ENCODE measurements at regions not wholly inside any gene's neighbourhood (a gene's known extent, or its start where the extent isn't known, plus 50 kb on each side); places are given as distances from the start of the nearest gene placed in this dataset.
"Not testable (repeated sequence)": the region's sequence is repeated elsewhere in the genome, so short reads cannot be mapped to it uniquely, and the experiment has no call there.

DNA sequence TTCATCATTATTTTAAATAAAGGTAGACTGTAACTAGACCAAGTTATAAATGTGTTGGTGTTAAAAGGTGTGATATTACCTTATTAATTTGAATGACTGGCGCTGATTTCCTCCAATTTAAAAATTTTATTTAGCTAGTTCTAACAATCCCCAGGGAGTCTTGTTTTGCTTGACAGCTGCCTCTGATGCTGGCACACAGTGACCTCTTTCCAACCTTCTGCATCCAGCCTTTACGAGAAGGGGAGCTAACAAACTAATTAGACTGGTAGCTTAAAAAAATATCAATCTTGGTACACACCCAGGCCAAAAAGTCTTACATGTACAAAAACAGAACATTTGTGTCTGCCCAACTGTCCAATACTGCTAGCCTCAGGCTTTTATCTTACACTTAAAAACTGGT, 51.8 kb upstream of the ENPEP start:
- no peak overlapping the region for H3K27ac ChIP-seq (ENCODE audit: low read depth, low read length)
- no peaks in the 10 kb centered on the region for H3K27me3 ChIP-seq (ENCODE audit: control insufficient read depth, insufficient read depth, low read length)
- H3K4me1 ChIP-seq (ENCODE audit: control insufficient read depth, insufficient read depth, low read length): no peaks in the 10 kb centered on the region
- no peak for DNase-seq (ENCODE audit: low read depth in 4 of 6, low spot score in 6 of 6)
- H3K9me3 ChIP-seq (ENCODE audit: control insufficient read depth, insufficient read depth, low read length): no peaks in the 10 kb centered on the region
- no peak overlapping the region for H3K4me3 ChIP-seq (ENCODE audit: low read depth, low read length)
- no peaks in the 10 kb centered on the region for H3K36me3 ChIP-seq (ENCODE audit: control insufficient read depth, insufficient read depth, low read length)
- 60% methylated on average over 1 of the region's 2 CpGs for WGBS (ENCODE audit: insufficient coverage)

DNA sequence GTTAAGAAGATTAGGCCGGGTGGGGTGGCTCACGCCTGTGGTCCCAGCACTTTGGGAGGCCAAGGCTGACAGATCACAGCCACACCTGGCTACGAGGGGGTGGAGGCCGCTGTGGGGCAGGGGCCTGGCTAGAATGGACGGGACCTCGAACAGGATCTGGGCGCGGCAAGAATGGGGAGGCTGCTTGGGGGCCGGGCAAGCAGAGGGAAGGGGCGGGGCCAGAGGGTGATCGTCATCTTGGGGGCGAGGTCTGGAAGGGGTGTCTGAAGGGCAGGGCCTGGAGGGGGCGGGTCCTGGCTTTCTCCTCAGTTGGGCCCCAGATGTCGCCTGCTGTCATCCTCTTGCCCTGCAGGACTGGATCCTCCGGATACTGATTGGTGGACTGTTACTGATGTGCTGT, 57.3 kb upstream of the ENPEP start:
- Histone ChIP-seq H3K9me3 (ENCODE audit: control insufficient read depth, insufficient read depth, low read length) (no peaks in the 10 kb centered on the region), H3K27ac (ENCODE audit: low read depth, low read length) (no peak overlapping the region), H3K27me3 (ENCODE audit: control insufficient read depth, insufficient read depth, low read length) (no peaks in the 10 kb centered on the region), H3K4me1 (ENCODE audit: control insufficient read depth, insufficient read depth, low read length) (no peaks in the 10 kb centered on the region), H3K36me3 (ENCODE audit: control insufficient read depth, insufficient read depth, low read length) (no peaks in the 10 kb centered on the region), H3K4me3 (ENCODE audit: low read depth, low read length) (no peak overlapping the region)
- 93% methylated on average over 13 of the region's 15 CpGs for WGBS (ENCODE audit: insufficient coverage)
- DNase-seq (ENCODE audit: low read depth in 4 of 6, low spot score in 6 of 6): no peak

DNA sequence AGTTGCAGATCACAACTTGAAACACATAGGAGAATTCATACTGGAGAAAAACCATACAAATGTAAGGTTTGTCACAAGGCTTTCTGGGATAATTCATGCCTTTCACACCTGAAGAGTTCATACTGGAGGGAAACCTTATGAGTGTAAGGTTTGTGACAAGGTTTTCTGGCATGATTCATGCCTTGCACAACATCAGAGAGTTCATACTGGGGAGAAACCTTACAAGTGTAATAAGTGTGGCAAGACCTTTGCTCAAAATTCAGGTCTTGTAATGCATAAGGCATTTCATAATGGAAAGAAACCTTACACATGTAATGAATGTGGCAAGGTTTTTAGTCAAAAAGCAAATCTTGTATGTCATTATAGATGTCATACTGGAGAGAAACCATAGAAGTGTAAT, 58.8 kb upstream of the ENPEP start:
- no peaks in the 10 kb centered on the region for H3K4me1 ChIP-seq (ENCODE audit: control insufficient read depth, insufficient read depth, low read length)

DNA sequence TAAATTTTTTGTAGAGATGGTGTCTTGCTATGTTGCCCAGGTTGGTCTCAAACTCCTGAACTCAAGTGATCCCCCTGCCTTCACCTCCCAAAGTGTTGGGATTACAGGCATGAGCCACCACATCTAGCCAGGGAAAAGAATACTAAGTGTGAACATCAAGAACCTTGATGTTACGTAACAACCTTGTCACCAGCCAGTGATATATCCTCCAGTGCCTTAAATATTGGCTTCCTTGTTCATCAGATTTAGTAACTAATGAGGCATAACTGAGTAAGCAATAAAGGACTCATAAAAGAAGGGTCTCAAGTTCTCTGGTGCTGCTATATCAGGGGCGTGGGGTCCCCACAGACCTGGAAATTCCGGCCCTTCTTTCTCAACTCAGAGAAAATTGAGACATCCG, 60.5 kb upstream of the ENPEP start:
- Histone ChIP-seq H3K4me1 (ENCODE audit: control insufficient read depth, insufficient read depth, low read length) (no peaks in the 10 kb centered on the region), H3K9me3 (ENCODE audit: control insufficient read depth, insufficient read depth, low read length) (no peaks in the 10 kb centered on the region), H3K27ac (ENCODE audit: low read depth, low read length) (no peak overlapping the region), H3K27me3 (ENCODE audit: control insufficient read depth, insufficient read depth, low read length) (no peaks in the 10 kb centered on the region), H3K36me3 (ENCODE audit: control insufficient read depth, insufficient read depth, low read length) (no peaks in the 10 kb centered on the region), H3K4me3 (ENCODE audit: low read depth, low read length) (no peak overlapping the region)
- WGBS (ENCODE audit: insufficient coverage): 90% methylated on average over 3 of the region's 4 CpGs
- no peak for DNase-seq (ENCODE audit: low read depth in 4 of 6, low spot score in 6 of 6)

More for the DNA sequence above, 58.8 kb upstream of the ENPEP start:
- no peak overlapping the region for H3K27ac ChIP-seq (ENCODE audit: low read depth, low read length)
- H3K4me3 ChIP-seq (ENCODE audit: low read depth, low read length): no peak overlapping the region
- H3K9me3 ChIP-seq (ENCODE audit: control insufficient read depth, insufficient read depth, low read length): no peaks in the 10 kb centered on the region
- H3K36me3 ChIP-seq (ENCODE audit: control insufficient read depth, insufficient read depth, low read length): no peaks in the 10 kb centered on the region
- H3K27me3 ChIP-seq (ENCODE audit: control insufficient read depth, insufficient read depth, low read length): no peaks in the 10 kb centered on the region
- DNase-seq (ENCODE audit: low read depth in 4 of 6, low spot score in 6 of 6): no peak

DNA sequence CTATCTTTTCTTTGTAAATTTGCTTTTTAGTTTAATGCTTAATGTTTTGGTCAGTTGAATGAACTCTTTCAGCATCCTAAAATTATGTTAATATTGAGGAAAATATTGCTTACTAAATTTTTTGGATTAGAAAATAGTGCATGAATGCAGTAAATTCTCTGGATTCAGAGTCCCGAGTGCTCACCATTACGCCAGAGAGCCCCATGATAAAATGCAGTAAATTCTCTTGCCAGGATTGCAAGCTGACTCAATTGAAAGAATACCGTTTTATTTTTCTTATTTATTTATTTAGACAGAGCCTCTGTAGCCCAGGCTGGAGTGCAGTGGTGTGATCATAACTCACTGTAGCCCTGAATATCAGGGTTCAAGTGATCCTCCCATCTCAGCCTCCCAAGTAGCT, 60.9 kb upstream of the ENPEP start:
- no CpG with 5 or more reads among the region's 3 CpGs for WGBS (ENCODE audit: insufficient coverage)
- Histone ChIP-seq H3K4me1 (ENCODE audit: control insufficient read depth, insufficient read depth, low read length) (no peaks in the 10 kb centered on the region), H3K27ac (ENCODE audit: low read depth, low read length) (peak overlapping the region; percentile 33), H3K36me3 (ENCODE audit: control insufficient read depth, insufficient read depth, low read length) (no peaks in the 10 kb centered on the region), H3K4me3 (ENCODE audit: low read depth, low read length) (no peak overlapping the region), H3K27me3 (ENCODE audit: control insufficient read depth, insufficient read depth, low read length) (no peaks in the 10 kb centered on the region), H3K9me3 (ENCODE audit: control insufficient read depth, insufficient read depth, low read length) (no peaks in the 10 kb centered on the region)
- no peak for DNase-seq (ENCODE audit: low read depth in 4 of 6, low spot score in 6 of 6)

DNA sequence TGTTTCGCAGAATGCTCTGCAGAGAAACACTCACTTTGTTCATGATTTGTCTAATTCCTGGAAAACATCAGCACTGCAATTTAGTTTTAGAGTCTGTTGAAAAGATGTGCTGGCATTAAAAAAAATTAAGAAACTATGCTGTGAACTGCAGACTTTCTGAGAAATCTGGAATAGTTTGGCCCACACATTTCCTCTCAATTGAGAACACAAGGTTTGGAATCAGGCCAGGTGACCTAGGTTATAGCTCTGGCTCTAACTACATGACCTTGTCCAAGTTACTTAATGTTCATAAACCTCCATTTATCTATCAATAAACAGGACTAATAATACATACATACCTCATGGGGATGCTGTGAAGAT, 61.4 kb upstream of the ENPEP start:
- Histone ChIP-seq H3K27me3 (ENCODE audit: control insufficient read depth, insufficient read depth, low read length) (no peaks in the 10 kb centered on the region), H3K27ac (ENCODE audit: low read depth, low read length) (peak overlapping the region; percentile 33), H3K4me3 (ENCODE audit: low read depth, low read length) (no peak overlapping the region), H3K4me1 (ENCODE audit: control insufficient read depth, insufficient read depth, low read length) (no peaks in the 10 kb centered on the region), H3K36me3 (ENCODE audit: control insufficient read depth, insufficient read depth, low read length) (no peaks in the 10 kb centered on the region), H3K9me3 (ENCODE audit: control insufficient read depth, insufficient read depth, low read length) (no peaks in the 10 kb centered on the region)
- no CpG with 5 or more reads among the region's 1 CpG for WGBS (ENCODE audit: insufficient coverage)
- no peak for DNase-seq (ENCODE audit: low read depth in 4 of 6, low spot score in 6 of 6)

DNA sequence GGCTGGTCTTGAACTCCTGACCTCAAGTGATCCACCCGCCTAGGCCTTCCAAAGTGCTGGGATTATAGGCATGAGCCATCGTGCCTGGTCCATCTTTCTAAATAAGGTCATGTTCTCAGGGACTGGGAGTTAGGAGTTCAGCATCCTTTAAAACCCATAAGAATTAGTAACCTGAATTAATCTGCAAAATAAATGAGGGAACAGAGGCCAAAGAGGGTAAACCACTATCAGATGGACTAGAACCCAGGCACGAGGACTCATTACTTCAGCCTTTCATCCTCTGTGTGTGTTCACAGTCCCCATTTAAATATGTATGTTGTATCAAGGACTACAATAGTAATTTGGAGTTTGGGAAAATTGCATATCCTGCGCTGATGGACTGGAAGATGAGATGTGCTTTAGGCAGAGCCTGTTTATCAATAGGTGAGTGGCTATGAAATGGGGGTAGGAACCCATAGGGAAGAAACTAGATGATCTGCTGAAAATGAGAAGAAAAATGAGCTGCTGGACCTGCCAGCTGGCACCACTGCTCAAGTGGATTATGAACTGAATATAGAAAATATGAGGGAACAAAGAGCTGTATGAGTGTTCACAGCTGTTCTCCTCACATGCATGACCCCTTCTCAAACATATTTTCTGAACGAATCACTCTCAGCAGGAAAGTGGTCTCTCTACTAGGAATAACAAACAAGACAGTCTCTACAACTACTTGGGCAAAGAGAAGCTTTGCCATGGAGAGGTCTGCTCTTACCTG, 62.0 kb upstream of the ENPEP start:
- DNase-seq (ENCODE audit: low read depth in 4 of 6, low spot score in 6 of 6): peak in 1 of 6 donors; percentile 21
- H3K9me3 ChIP-seq (ENCODE audit: control insufficient read depth, insufficient read depth, low read length); H3K4me1 ChIP-seq (ENCODE audit: control insufficient read depth, insufficient read depth, low read length); H3K36me3 ChIP-seq (ENCODE audit: control insufficient read depth, insufficient read depth, low read length); H3K27me3 ChIP-seq (ENCODE audit: control insufficient read depth, insufficient read depth, low read length); H3K4me3 ChIP-seq (ENCODE audit: low read depth, low read length): not testable (repeated sequence)
- WGBS (ENCODE audit: insufficient coverage): 100% methylated on average over 1 of the region's 5 CpGs
- H3K27ac ChIP-seq (ENCODE audit: low read depth, low read length): peak overlapping the region; percentile 40

DNA sequence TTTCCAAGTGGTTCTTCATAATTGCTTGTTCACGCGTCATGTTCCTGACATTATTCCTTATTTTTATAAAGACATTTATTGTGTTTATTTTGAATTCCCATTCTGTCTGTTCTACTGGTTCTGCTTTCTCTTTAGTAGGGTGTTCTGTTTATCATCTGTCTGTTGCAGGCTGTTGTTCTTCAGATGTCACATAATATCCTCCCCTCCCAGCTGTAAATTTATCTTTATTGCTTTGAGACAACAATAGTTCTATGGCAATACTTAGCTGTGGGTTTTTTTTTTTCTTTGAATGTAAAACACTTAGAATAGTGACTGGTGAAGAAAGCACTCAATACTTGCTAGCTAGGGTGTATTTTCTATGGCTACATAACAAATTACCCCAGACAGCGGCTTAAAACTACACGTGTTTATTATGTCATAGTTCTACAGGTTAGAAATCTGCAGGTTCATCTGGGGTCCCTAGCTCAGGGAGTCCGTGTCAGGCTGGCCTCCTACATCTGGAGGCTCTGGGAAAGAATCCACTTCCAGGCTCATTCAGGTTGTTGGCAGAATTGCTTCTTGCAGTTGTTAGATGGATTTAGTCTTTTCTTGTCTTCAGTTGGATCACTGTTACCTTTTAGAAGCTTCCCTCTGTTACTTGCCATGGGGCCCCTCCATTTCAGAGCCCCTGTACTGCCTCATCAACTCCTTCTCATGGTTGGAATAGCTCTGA, 63.4 kb upstream of the ENPEP start:
- no peak overlapping the region for H3K4me3 ChIP-seq (ENCODE audit: low read depth, low read length)
- H3K27me3 ChIP-seq (ENCODE audit: control insufficient read depth, insufficient read depth, low read length): no peaks in the 10 kb centered on the region
- 29% methylated on average over 2 of the region's 5 CpGs for WGBS (ENCODE audit: insufficient coverage)
- no peaks in the 10 kb centered on the region for H3K4me1 ChIP-seq (ENCODE audit: control insufficient read depth, insufficient read depth, low read length)
- H3K9me3 ChIP-seq (ENCODE audit: control insufficient read depth, insufficient read depth, low read length): no peaks in the 10 kb centered on the region
- no peak overlapping the region for H3K27ac ChIP-seq (ENCODE audit: low read depth, low read length)
- peak in 1 of 6 donors; percentile 8 for DNase-seq (ENCODE audit: low read depth in 4 of 6, low spot score in 6 of 6)
- H3K36me3 ChIP-seq (ENCODE audit: control insufficient read depth, insufficient read depth, low read length): no peaks in the 10 kb centered on the region

DNA sequence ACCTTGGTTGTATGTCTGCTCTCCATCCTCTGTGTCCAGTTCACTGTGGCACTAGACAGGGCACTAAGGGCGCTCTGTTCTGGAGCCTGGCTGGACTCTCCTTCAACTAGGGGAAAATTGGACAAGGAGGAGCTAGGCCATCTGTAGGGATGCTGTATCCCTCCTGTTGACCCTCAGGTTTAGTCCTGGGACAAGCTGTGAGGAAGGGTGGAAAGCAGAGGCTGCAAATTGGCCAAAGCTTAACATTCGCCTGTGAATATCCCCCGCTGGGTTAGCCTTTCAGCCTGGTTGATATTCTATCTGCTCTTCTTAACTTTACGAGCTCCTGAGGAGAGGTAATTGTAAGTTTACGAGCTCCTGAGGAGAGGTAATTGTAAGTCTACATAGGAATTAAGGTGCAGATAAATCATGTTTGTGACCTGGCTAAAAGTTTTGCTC, 64.4 kb upstream of the ENPEP start:
- Histone ChIP-seq H3K27ac (ENCODE audit: low read depth, low read length) (no peak overlapping the region), H3K4me3 (ENCODE audit: low read depth, low read length) (no peak overlapping the region), H3K4me1 (ENCODE audit: control insufficient read depth, insufficient read depth, low read length) (no peaks in the 10 kb centered on the region), H3K36me3 (ENCODE audit: control insufficient read depth, insufficient read depth, low read length) (no peaks in the 10 kb centered on the region), H3K27me3 (ENCODE audit: control insufficient read depth, insufficient read depth, low read length) (no peaks in the 10 kb centered on the region), H3K9me3 (ENCODE audit: control insufficient read depth, insufficient read depth, low read length) (no peaks in the 10 kb centered on the region)
- 89% methylated on average over 1 of the region's 5 CpGs for WGBS (ENCODE audit: insufficient coverage)
- DNase-seq (ENCODE audit: low read depth in 4 of 6, low spot score in 6 of 6): peak in 2 of 6 donors; percentile 1 to 52
